ENCODE measurements at regions not wholly inside any gene's neighbourhood (a gene's known extent, or its start where the extent isn't known, plus 50 kb on each side); places are given as distances from the start of the nearest gene placed in this dataset.

DNA sequence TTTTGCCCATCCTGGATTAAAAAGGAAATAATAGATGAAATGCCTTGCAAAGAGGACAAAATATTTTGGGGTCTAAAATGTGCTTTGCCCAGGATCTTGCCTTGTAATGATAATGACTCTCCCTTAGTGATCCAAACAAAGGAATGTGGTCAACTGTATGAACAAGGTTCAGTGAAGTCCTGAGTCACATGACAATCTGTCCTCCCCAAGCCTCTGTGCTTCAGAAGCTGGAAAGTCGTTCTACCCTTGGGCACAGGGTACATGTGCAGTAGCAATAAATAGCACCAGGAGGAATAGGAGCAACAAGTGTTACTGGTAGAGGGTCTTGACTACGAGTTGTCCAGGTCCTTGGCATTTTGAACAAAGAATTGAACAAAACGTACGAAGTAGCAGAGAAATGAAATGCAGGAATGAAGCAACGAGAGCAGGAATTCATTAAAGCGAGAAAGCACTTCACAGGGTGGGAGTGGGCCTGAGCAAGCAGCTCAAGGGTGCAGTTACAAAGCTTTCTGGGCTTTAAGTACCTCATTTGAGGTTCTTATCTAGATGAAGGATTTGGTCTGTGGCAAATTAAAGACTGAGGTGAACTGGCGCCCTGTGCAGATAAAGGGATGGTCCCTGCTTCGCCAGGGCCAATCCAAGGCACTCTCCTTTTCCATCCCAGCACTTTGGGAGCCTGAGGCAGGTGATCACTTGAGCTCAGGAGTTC, 65.8 kb downstream of the RESF1 start:
- WGBS (ENCODE audit: low lambda C conversion rate, missing lambda C conversion rate), result 52% methylated on average over 8 of the region's 8 CpGs

DNA sequence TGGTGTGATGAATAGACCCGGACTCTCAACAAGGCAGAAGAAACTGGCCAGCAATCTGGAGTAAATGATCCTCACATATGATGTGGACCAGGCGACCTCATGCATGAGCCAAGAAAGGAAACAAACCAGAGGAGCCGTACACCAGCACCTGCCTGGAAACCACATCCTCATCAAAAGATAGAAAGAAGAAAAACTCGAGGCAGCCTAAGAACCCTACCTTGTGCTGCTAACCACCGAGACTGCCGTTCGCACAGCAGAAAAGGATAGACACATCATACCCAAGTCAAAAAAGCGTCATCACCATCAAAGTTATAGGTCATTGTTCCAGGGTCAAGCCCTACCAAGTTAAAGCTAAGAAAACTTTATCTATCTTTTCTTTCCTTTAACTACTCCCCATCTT, 66.7 kb downstream of the RESF1 start:
- no peak for DNase-seq (ENCODE audit: low spot score)
- H3K4me3 ChIP-seq, result no peak overlapping the region
- H3K9me2 ChIP-seq (replicated peaks; ENCODE audit: insufficient read depth), result no peaks in the 10 kb centered on the region
- TF ChIP-seq EZH2phosphoT487 (IDR thresholded peaks at IDR 0.05; ENCODE audit: low read depth, severe bottlenecking, unreplicated experiment) (no peak), EZH2 (IDR thresholded peaks at IDR 0.05; ENCODE audit: borderline replicate concordance) (no peak)
- TF ChIP-seq, protein P1, sequence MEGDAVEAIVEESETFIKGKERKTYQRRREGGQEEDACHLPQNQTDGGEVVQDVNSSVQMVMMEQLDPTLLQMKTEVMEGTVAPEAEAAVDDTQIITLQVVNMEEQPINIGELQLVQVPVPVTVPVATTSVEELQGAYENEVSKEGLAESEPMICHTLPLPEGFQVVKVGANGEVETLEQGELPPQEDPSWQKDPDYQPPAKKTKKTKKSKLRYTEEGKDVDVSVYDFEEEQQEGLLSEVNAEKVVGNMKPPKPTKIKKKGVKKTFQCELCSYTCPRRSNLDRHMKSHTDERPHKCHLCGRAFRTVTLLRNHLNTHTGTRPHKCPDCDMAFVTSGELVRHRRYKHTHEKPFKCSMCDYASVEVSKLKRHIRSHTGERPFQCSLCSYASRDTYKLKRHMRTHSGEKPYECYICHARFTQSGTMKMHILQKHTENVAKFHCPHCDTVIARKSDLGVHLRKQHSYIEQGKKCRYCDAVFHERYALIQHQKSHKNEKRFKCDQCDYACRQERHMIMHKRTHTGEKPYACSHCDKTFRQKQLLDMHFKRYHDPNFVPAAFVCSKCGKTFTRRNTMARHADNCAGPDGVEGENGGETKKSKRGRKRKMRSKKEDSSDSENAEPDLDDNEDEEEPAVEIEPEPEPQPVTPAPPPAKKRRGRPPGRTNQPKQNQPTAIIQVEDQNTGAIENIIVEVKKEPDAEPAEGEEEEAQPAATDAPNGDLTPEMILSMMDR (IDR thresholded peaks at IDR 0.05; ENCODE audit: poor library complexity), result no peak
- H3K4me1 ChIP-seq (ENCODE audit: insufficient read depth), result no peaks in the 10 kb centered on the region
- no peaks in the 10 kb centered on the region for H3K27me3 ChIP-seq
- no peak overlapping the region for H3K27ac ChIP-seq
- WGBS (ENCODE audit: low lambda C conversion rate, missing lambda C conversion rate), result 94% methylated on average over 8 of the region's 8 CpGs
- H3K9me3 ChIP-seq (ENCODE audit: low read depth), result no peaks in the 10 kb centered on the region
- H3K4me2 ChIP-seq, result no peak overlapping the region
- H4K20me1 ChIP-seq (ENCODE audit: insufficient read depth, poor library complexity, severe bottlenecking), result no peaks in the 10 kb centered on the region
- H3K79me2 ChIP-seq, result no peaks in the 10 kb centered on the region
- H3K36me3 ChIP-seq (replicated peaks; ENCODE audit: insufficient read depth, low read depth), result no peaks in the 10 kb centered on the region
- no peak overlapping the region for H2AFZ ChIP-seq

More for the DNA sequence above, 65.8 kb downstream of the RESF1 start:
- Histone ChIP-seq H3K9me3 (ENCODE audit: low read depth) (no peaks in the 10 kb centered on the region), H3K27ac (no peak overlapping the region), H3K27me3 (no peaks in the 10 kb centered on the region), H3K36me3 (replicated peaks; ENCODE audit: insufficient read depth, low read depth) (no peaks in the 10 kb centered on the region), H3K4me2 (no peak overlapping the region), H2AFZ (peak overlapping the region; percentile 13), H3K9me2 (replicated peaks; ENCODE audit: insufficient read depth) (no peaks in the 10 kb centered on the region), H4K20me1 (ENCODE audit: insufficient read depth, poor library complexity, severe bottlenecking) (no peaks in the 10 kb centered on the region), H3K4me3 (no peak overlapping the region), H3K4me1 (ENCODE audit: insufficient read depth) (no peaks in the 10 kb centered on the region), H3K79me2 (no peaks in the 10 kb centered on the region)
- no peak for TF ChIP-seq EZH2phosphoT487 (IDR thresholded peaks at IDR 0.05; ENCODE audit: low read depth, severe bottlenecking, unreplicated experiment)
- TF ChIP-seq EZH2 (IDR thresholded peaks at IDR 0.05; ENCODE audit: borderline replicate concordance), result no peak
- TF ChIP-seq, protein P1 (IDR thresholded peaks at IDR 0.05; ENCODE audit: poor library complexity), result no peak
- DNase-seq (ENCODE audit: low spot score), result no peak

DNA sequence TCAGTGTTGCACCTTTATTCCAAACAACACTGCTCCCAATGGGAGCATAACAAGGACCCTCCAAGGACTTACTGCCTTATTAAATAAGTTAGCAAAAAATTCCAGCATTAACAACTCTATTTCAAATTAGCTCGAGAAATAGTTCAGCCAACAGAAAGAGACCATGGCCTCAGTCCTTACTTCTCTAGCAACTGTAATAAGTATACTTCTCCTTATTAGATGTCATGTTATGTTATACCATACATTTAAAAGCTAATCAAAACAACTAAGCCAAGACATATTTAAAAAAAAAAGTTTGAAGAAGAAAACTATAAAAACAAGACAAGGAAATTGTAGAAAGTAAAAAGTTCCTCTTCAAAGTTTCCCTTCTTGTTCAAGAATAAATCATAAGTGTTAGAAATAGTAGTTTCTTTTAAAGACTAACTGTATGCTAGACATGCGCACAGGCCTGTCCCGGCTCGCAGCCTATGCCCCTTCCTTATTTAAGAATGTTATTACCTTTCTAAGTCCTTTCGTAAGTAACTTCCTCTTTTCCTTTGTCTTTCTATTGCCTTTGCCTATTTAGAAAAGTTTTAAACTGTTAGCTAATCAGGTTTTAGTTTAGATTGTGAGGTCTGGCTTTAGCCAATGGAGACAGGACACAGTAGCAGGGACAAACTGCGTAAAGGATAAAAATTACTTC, 68.6 kb downstream of the RESF1 start:
- Histone ChIP-seq H3K27me3 (no peaks in the 10 kb centered on the region), H3K4me2 (no peak overlapping the region), H3K79me2 (no peaks in the 10 kb centered on the region), H3K27ac (no peak overlapping the region), H3K9me2 (replicated peaks; ENCODE audit: insufficient read depth) (no peaks in the 10 kb centered on the region), H3K36me3 (replicated peaks; ENCODE audit: insufficient read depth, low read depth) (no peaks in the 10 kb centered on the region), H3K9me3 (ENCODE audit: low read depth) (no peaks in the 10 kb centered on the region), H3K4me1 (ENCODE audit: insufficient read depth) (peaks cover 9% of the 10 kb centered on the region), H4K20me1 (ENCODE audit: insufficient read depth, poor library complexity, severe bottlenecking) (no peaks in the 10 kb centered on the region), H2AFZ (no peak overlapping the region), H3K4me3 (no peak overlapping the region)
- WGBS (ENCODE audit: low lambda C conversion rate, missing lambda C conversion rate), result 95% methylated on average over 6 of the region's 6 CpGs
- DNase-seq (ENCODE audit: low spot score), result no peak
- TF ChIP-seq EZH2 (IDR thresholded peaks at IDR 0.05; ENCODE audit: borderline replicate concordance), result no peak
- TF ChIP-seq EZH2phosphoT487 (IDR thresholded peaks at IDR 0.05; ENCODE audit: low read depth, severe bottlenecking, unreplicated experiment), result no peak
- TF ChIP-seq, protein P1 (IDR thresholded peaks at IDR 0.05; ENCODE audit: poor library complexity), result no peak
